CD14-positive monocyte (primary cell): ENCODE measurements at regions not wholly inside any gene's neighbourhood (a gene's known extent, or its start where the extent isn't known, plus 50 kb on each side); places are given as distances from the start of the nearest gene placed in this dataset.

ENCODE experiments used
- DNase-seq, 3 donors: peaks; one replicate each; pipeline ENCODE4 v3.0.0-alpha.2; 2011 to 2022
- H2AFZ ChIP-seq: 2 replicates; pipeline ENCODE4 v1.6.0; 2012; ENCODE audit warnings: mild to moderate bottlenecking, low read depth, low read length, inconsistent platforms; ENCODE audit not compliant: insufficient read depth, poor library complexity, severe bottlenecking
- H3K27ac ChIP-seq, 2 donors: 1 replicate in 1 of 2; 2 replicates in 1 of 2; pipeline ENCODE4 v1.5.1; 2012 to 2013; ENCODE audit warnings: low read length in 2 of 2, control low read depth in 1 of 2, inconsistent platforms in 1 of 2, low read depth in 1 of 2, mild to moderate bottlenecking in 1 of 2
- H3K27me3 ChIP-seq, 2 donors: one replicate each; pipeline versions ENCODE4 v1.6.0 to v1.6.1; 2011 to 2013; ENCODE audit warnings: low read length in 2 of 2; ENCODE audit not compliant: control insufficient read depth in 2 of 2, insufficient read depth in 2 of 2
- H3K36me3 ChIP-seq, 2 donors: replicated peaks in 1 of 2; 1 replicate in 1 of 2; 2 replicates in 1 of 2; pipeline versions ENCODE4 v1.5.1 to v1.6.1; 2012 to 2013; ENCODE audit warnings: low read length in 2 of 2, control low read depth in 1 of 2, inconsistent platforms in 1 of 2, mild to moderate bottlenecking in 1 of 2; ENCODE audit not compliant: insufficient read depth in 2 of 2, control insufficient read depth in 1 of 2
- H3K4me1 ChIP-seq, 2 donors: 1 replicate in 1 of 2; 2 replicates in 1 of 2; pipeline versions ENCODE4 v1.5.1 to v1.6.1; 2012 to 2013; ENCODE audit warnings: low read length in 2 of 2, control low read depth in 1 of 2, inconsistent platforms in 1 of 2, mild to moderate bottlenecking in 1 of 2, moderate library complexity in 1 of 2; ENCODE audit not compliant: insufficient read depth in 2 of 2, control insufficient read depth in 1 of 2
- H3K4me2 ChIP-seq: replicated peaks from 2 replicates; pipeline ENCODE3; 2012; ENCODE audit warnings: low read length, moderate library complexity, mild to moderate bottlenecking; ENCODE audit not compliant: poor library complexity, severe bottlenecking; ENCODE audit errors: extremely low read depth
- H3K4me3 ChIP-seq, 3 experiments: fragments of 200-600 bp in 1 of 3; sonication (generic) in 1 of 3; replicated peaks in 1 of 3; 1 replicate in 2 of 3; 2 replicates in 1 of 3; pipeline ENCODE4 v1.5.1; 2011 to 2013; ENCODE audit warnings: low read length in 3 of 3, mild to moderate bottlenecking in 3 of 3, control low read depth in 2 of 3, low read depth in 2 of 3, inconsistent platforms in 1 of 3, moderate library complexity in 1 of 3
- H3K79me2 ChIP-seq: 2 replicates; pipeline ENCODE4 v1.6.0; 2012; ENCODE audit warnings: mild to moderate bottlenecking, control low read depth, inconsistent platforms, low read length, moderate library complexity; ENCODE audit not compliant: insufficient read depth
- H3K9ac ChIP-seq: 2 replicates; pipeline ENCODE4 v1.6.0; 2017; ENCODE audit warnings: low read length, mild to moderate bottlenecking; ENCODE audit not compliant: insufficient read depth, poor library complexity, severe bottlenecking
- H3K9me3 ChIP-seq, 2 donors: replicated peaks in 1 of 2; 1 replicate in 1 of 2; 2 replicates in 1 of 2; pipeline versions ENCODE4 v1.5.1 to v1.6.1; 2012 to 2013; ENCODE audit warnings: low read length in 2 of 2, control low read depth in 1 of 2; ENCODE audit not compliant: control insufficient read depth in 1 of 2, insufficient read depth in 1 of 2
- H4K20me1 ChIP-seq: 2 replicates; pipeline ENCODE4 v1.6.0; 2012; ENCODE audit warnings: mild to moderate bottlenecking, low read length, control low read depth, moderate library complexity; ENCODE audit not compliant: insufficient read depth
- H3K27ac Mint-ChIP-seq, 7 donors: one replicate each; pipeline ENCODE4 v1.8.0; 2020; ENCODE audit warnings: mild to moderate bottlenecking in 7 of 7, mixed read lengths in 7 of 7, moderate library complexity in 6 of 7, inconsistent platforms in 2 of 7
- H3K27me3 Mint-ChIP-seq, 3 donors: one replicate each; pipeline ENCODE4 v1.8.0; 2021 to 2022; ENCODE audit warnings: low read depth in 3 of 3, mild to moderate bottlenecking in 3 of 3, mixed read lengths in 3 of 3, moderate library complexity in 3 of 3, inconsistent platforms in 1 of 3
- H3K36me3 Mint-ChIP-seq, 2 donors: one replicate each; pipeline ENCODE4 v1.8.0; 2020; ENCODE audit warnings: mixed read lengths in 2 of 2, inconsistent platforms in 1 of 2, mild to moderate bottlenecking in 1 of 2
- H3K4me1 Mint-ChIP-seq: one replicate; pipeline ENCODE4 v1.8.0; 2020; ENCODE audit warnings: mild to moderate bottlenecking, mixed read lengths
- H3K4me3 Mint-ChIP-seq, 2 donors: one replicate each; pipeline ENCODE4 v1.8.0; 2020; ENCODE audit warnings: mild to moderate bottlenecking in 2 of 2, mixed read lengths in 2 of 2, moderate library complexity in 1 of 2
- H3K9me3 Mint-ChIP-seq, 7 donors: one replicate each; pipeline ENCODE4 v1.8.0; 2020 to 2022; ENCODE audit warnings: mixed read lengths in 7 of 7, mild to moderate bottlenecking in 6 of 7, moderate library complexity in 6 of 7, inconsistent platforms in 2 of 7
- CTCF ChIP-seq: fragments of 200-600 bp; IDR thresholded peaks from one replicate; pipeline ENCODE4 v1.8.0; 2022; ENCODE audit warnings: antibody characterized with exemption, mild to moderate bottlenecking
- WGBS: methylation state at CpG from one replicate; pipeline ENCODE4 v1.1.5; 2013; ENCODE audit warnings: missing lambda C conversion rate; ENCODE audit not compliant: insufficient coverage; 5-methylcytosine and 5-hydroxymethylcytosine counted together
- intact Hi-C, 2 donors: fragments of 100-400 bp; cut with micrococcal nuclease; formaldehyde crosslinking; loops; one replicate each; pipeline versions ENCODE4 v1.15.0 to v1.15.1; 2023

- Histone ChIP-seq H3K27ac (no peak overlapping the region), H4K20me1 (no peaks in the 10 kb centered on the region), H3K27me3 (peaks cover 9 to 26% of the 10 kb centered on the region in 2 donors), H3K4me1 (peaks cover 12 to 14% of the 10 kb centered on the region in 2 donors), H3K4me2 (no peak overlapping the region), H3K9ac (no peak overlapping the region), H3K79me2 (no peaks in the 10 kb centered on the region), H3K4me3 (no peak overlapping the region), H3K36me3 (no peaks in the 10 kb centered on the region), H3K9me3 (peaks cover 0 to 9% of the 10 kb centered on the region in 2 donors), H2AFZ (no peak overlapping the region)
- intact Hi-C loops = no loop called here
- Mint-ChIP-seq H3K9me3 (peaks cover 0 to 10% (median 0%) of the 10 kb centered on the region in 7 donors), H3K27ac (no peak overlapping the region), H3K27me3 (peaks cover 20 to 27% (median 22%) of the 10 kb centered on the region in 3 donors), H3K36me3 (no peaks in the 10 kb centered on the region), H3K4me3 (no peak overlapping the region), H3K4me1 (peaks cover 14% of the 10 kb centered on the region)
- no peak for DNase-seq
- TF ChIP-seq CTCF = no peak
These were observed 59.7 kb upstream of the TMEM18 start for GRCh38 chr2:736939-737338.

DNA sequence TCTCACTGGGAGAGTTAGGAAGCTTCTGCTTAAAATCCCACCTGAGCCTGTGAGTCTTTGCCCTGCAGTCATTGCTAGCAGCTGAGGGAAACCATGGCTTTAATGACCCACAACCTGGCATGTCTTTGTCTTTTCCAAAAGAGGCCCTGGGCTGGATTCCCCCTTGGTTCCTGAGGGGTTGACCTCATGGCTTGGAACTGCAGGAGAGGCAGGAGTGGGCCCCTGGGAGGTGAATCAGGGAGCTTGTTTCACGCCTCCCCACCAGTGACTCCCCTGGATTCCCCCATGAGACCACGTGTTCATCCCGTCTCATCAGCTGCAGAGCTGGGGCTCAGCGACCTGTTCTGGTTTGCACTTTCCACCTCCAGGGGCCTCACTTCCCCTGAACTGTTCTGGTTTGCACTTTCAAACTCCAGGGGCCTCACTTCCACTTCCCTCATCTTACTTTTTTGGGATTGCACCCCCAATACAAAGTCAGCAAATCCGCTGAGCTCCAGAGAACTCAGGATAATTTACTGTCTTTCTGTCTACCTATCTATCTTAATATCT, 58.5 kb upstream of the TMEM18 start:
- no peaks in the 10 kb centered on the region for H3K79me2 ChIP-seq
- no peak overlapping the region for H3K9ac ChIP-seq
- H2AFZ ChIP-seq = no peak overlapping the region
- Mint-ChIP-seq H3K9me3 (peaks cover 0 to 17% (median 0%) of the 10 kb centered on the region in 7 donors), H3K4me1 (peaks cover 14% of the 10 kb centered on the region), H3K27ac (peak overlapping the region in 1 of 7 donors; percentile 73), H3K36me3 (no peaks in the 10 kb centered on the region), H3K27me3 (peaks cover 12 to 30% (median 14%) of the 10 kb centered on the region in 3 donors), H3K4me3 (no peak overlapping the region)
- intact Hi-C loops = no loop called here
- no peak overlapping the region for H3K27ac ChIP-seq
- no peak for TF ChIP-seq CTCF
- peaks cover 2 to 14% of the 10 kb centered on the region in 2 donors for H3K27me3 ChIP-seq
- peaks cover 0 to 9% of the 10 kb centered on the region in 2 donors for H3K9me3 ChIP-seq
- H4K20me1 ChIP-seq = no peaks in the 10 kb centered on the region
- H3K4me1 ChIP-seq = peaks cover 12 to 13% of the 10 kb centered on the region in 2 donors
- H3K4me2 ChIP-seq = no peak overlapping the region
- DNase-seq = no peak
- WGBS = 10% methylated on average over 3 of the region's 5 CpGs
- H3K4me3 ChIP-seq = no peak overlapping the region
- H3K36me3 ChIP-seq = no peaks in the 10 kb centered on the region
